IMR-90 (cell line): ENCODE measurements at regions not wholly inside any gene's neighbourhood (a gene's known extent, or its start where the extent isn't known, plus 50 kb on each side); places are given as distances from the start of the nearest gene placed in this dataset.

Experiments
- ATAC-seq: fragments of 200-7000 bp; cut with Tn5 transposase; 2 replicates; pipeline ENCODE4 v1.9.1; 2020; ENCODE audit warnings: low read depth, mild to moderate bottlenecking, moderate library complexity
- BruUV-seq: library from RNA; stranded (reverse); fragments of 400-500 nt; replicated peaks from 2 replicates; lab custom pipeline; 2021; lab: Mats Ljungman, UMichigan
- CTCF ChIA-PET: fragments of 300-600 bp; formaldehyde crosslinking; extraction: SDS; loops from one replicate; lab custom pipeline; 2021; ENCODE audit warnings: antibody characterized with exemption; lab: Yijun Ruan, JAX
- POLR2A ChIA-PET: fragments of 300-600 bp; sonication (Branson Sonifier 250); formaldehyde crosslinking; loops from one replicate; lab custom pipeline; 2022; ENCODE audit warnings: antibody characterized with exemption; ENCODE audit not compliant: unreplicated experiment; lab: Charles Lee
- DNase-seq: peaks from one replicate; pipeline ENCODE4 v3.0.0; 2013
- H2AFZ ChIP-seq: replicated peaks from 2 replicates; pipeline ENCODE3; 2013; ENCODE audit warnings: low read length, mild to moderate bottlenecking; ENCODE audit not compliant: poor library complexity
- H2AK5ac ChIP-seq: 2 replicates; pipeline ENCODE4 v1.6.1; 2013; ENCODE audit warnings: low read depth, low read length, inconsistent platforms
- H2AK9ac ChIP-seq: replicated peaks from 2 replicates; pipeline ENCODE3; 2013; ENCODE audit warnings: mild to moderate bottlenecking, low read depth, low read length, moderate library complexity; ENCODE audit not compliant: poor library complexity
- H2BK120ac ChIP-seq: 2 replicates; pipeline ENCODE4 v1.6.1; 2013; ENCODE audit warnings: low read depth, low read length, inconsistent platforms
- H2BK15ac ChIP-seq: 3 replicates; pipeline ENCODE4 v1.6.1; 2013; ENCODE audit warnings: low read depth, low read length, inconsistent platforms
- H2BK20ac ChIP-seq: 2 replicates; pipeline ENCODE4 v1.6.1; 2013; ENCODE audit warnings: low read depth, mild to moderate bottlenecking, inconsistent platforms, low read length, moderate library complexity
- H2BK5ac ChIP-seq: 2 replicates; pipeline ENCODE4 v1.6.1; 2013; ENCODE audit warnings: mild to moderate bottlenecking, low read depth, low read length, inconsistent platforms; ENCODE audit not compliant: poor library complexity, severe bottlenecking
- H3K14ac ChIP-seq: replicated peaks from 2 replicates; pipeline ENCODE4 v1.6.1; 2013; ENCODE audit warnings: low read depth, low read length, inconsistent platforms
- H3K18ac ChIP-seq: 2 replicates; pipeline ENCODE4 v1.6.1; 2013; ENCODE audit warnings: low read depth, low read length, control low read depth
- H3K23ac ChIP-seq: 2 replicates; pipeline ENCODE4 v1.6.1; 2013; ENCODE audit warnings: low read depth, low read length, inconsistent platforms
- H3K27ac ChIP-seq: 2 replicates; pipeline ENCODE4 v1.5.1; 2013; ENCODE audit warnings: mild to moderate bottlenecking, control low read depth, low read length; ENCODE audit not compliant: insufficient read depth
- H3K27me3 ChIP-seq: 2 replicates; pipeline ENCODE4 v1.6.1; 2013; ENCODE audit warnings: low read length; ENCODE audit not compliant: control insufficient read depth, insufficient read depth
- H3K36me3 ChIP-seq: 2 replicates; pipeline ENCODE4 v1.6.1; 2013; ENCODE audit warnings: low read length, mixed read lengths; ENCODE audit not compliant: control insufficient read depth, insufficient read depth
- H3K4ac ChIP-seq: 2 replicates; pipeline ENCODE4 v1.6.1; 2013; ENCODE audit warnings: low read depth, low read length, inconsistent platforms
- H3K4me1 ChIP-seq: 2 replicates; pipeline ENCODE4 v1.6.1; 2013; ENCODE audit warnings: low read length, mixed read lengths; ENCODE audit not compliant: control insufficient read depth, insufficient read depth
- H3K4me2 ChIP-seq: 2 replicates; pipeline ENCODE4 v1.6.1; 2013; ENCODE audit warnings: low read depth, mild to moderate bottlenecking, control low read depth, low read length, moderate library complexity
- H3K4me3 ChIP-seq: 2 replicates; pipeline ENCODE4 v1.5.1; 2013; ENCODE audit warnings: low read depth, mild to moderate bottlenecking, control low read depth, low read length, moderate library complexity; ENCODE audit not compliant: insufficient read depth
- H3K56ac ChIP-seq: 2 replicates; pipeline ENCODE4 v1.6.1; 2013; ENCODE audit warnings: low read length, inconsistent platforms; ENCODE audit not compliant: insufficient read depth; ENCODE audit errors: extremely low read depth
- H3K79me1 ChIP-seq, 2 experiments: 2 replicates each; pipeline ENCODE4 v1.6.1; 2013; ENCODE audit warnings: low read length in 2 of 2, inconsistent platforms in 1 of 2, low read depth in 1 of 2
- H3K9ac ChIP-seq: 2 replicates; pipeline ENCODE4 v1.6.1; 2013; ENCODE audit warnings: low read depth, low read length, control low read depth
- H3K9me1 ChIP-seq: 2 replicates; pipeline ENCODE4 v1.6.1; 2013; ENCODE audit warnings: low read length, inconsistent platforms; ENCODE audit not compliant: insufficient read depth
- H3K9me3 ChIP-seq: 2 replicates; pipeline ENCODE4 v1.6.1; 2013; ENCODE audit warnings: low read length; ENCODE audit not compliant: control insufficient read depth, insufficient read depth
- H4K20me1 ChIP-seq: 2 replicates; pipeline ENCODE4 v1.6.1; 2013; ENCODE audit warnings: low read length, inconsistent platforms; ENCODE audit not compliant: insufficient read depth
- H4K5ac ChIP-seq: 2 replicates; pipeline ENCODE4 v1.6.1; 2013; ENCODE audit warnings: mild to moderate bottlenecking, low read depth, low read length, control low read depth
- H4K8ac ChIP-seq, 2 experiments: 2 replicates each; pipeline ENCODE4 v1.6.1; 2013; ENCODE audit warnings: low read depth in 2 of 2, low read length in 2 of 2, control low read depth in 1 of 2, inconsistent platforms in 1 of 2
- H4K91ac ChIP-seq: 2 replicates; pipeline ENCODE4 v1.6.1; 2013; ENCODE audit warnings: low read depth, low read length, inconsistent platforms; ENCODE audit not compliant: insufficient read depth
- BHLHE40 ChIP-seq: fragments of 150-350 bp; IDR thresholded peaks from 2 replicates; pipeline ENCODE4 v1.6.1; 2016; ENCODE audit warnings: mild to moderate bottlenecking, low read depth, low read length
- CHD1 ChIP-seq: IDR thresholded peaks from 2 replicates; pipeline ENCODE4 v1.6.1; 2012; ENCODE audit warnings: low read depth, low read length, improper control_type of control experiment
- CTCF ChIP-seq: conservative IDR thresholded peaks from 2 replicates; pipeline ENCODE4 v1.5.1; 2012; ENCODE audit warnings: mild to moderate bottlenecking, low read depth, low read length, improper control_type of control experiment
- ELK1 ChIP-seq: fragments of 150-350 bp; IDR thresholded peaks from 2 replicates; pipeline ENCODE4 v1.6.1; 2016; ENCODE audit warnings: low read depth, mild to moderate bottlenecking, low read length, moderate library complexity, borderline replicate concordance
- MAZ ChIP-seq: IDR thresholded peaks from 2 replicates; pipeline ENCODE4 v1.6.1; 2012; ENCODE audit warnings: low read depth, mild to moderate bottlenecking, low read length, improper control_type of control experiment, moderate library complexity, borderline replicate concordance
- MXI1 ChIP-seq: IDR thresholded peaks from 2 replicates; pipeline ENCODE4 v1.6.1; 2012; ENCODE audit warnings: low read depth, mild to moderate bottlenecking, low read length, moderate library complexity, borderline replicate concordance
- RFX5 ChIP-seq: IDR thresholded peaks from 2 replicates; pipeline ENCODE4 v1.8.0; 2012; ENCODE audit warnings: low read depth, mild to moderate bottlenecking, low read length, moderate library complexity
- SMC3 ChIP-seq: fragments of 150-350 bp; IDR thresholded peaks from 2 replicates; pipeline ENCODE4 v1.6.1; 2016; ENCODE audit warnings: low read depth, mild to moderate bottlenecking, antibody characterized with exemption, low read length, moderate library complexity
- USF2 ChIP-seq: fragments of 150-350 bp; IDR thresholded peaks from 2 replicates; pipeline ENCODE4 v1.6.1; 2017; ENCODE audit warnings: mild to moderate bottlenecking, antibody characterized with exemption, low read length, low read depth
- WGBS, 2 experiments: methylation state at CpG; one replicate each; pipeline versions ENCODE4 v1.1.5 to v1.1.7; 2013; ENCODE audit warnings: missing lambda C conversion rate in 2 of 2; ENCODE audit not compliant: insufficient read length in 1 of 2; ENCODE audit errors: extremely low coverage in 2 of 2; 5-methylcytosine and 5-hydroxymethylcytosine counted together
- dilution Hi-C: fragments of 300-500 bp; cut with HindIII; formaldehyde crosslinking; loops from one replicate; pipeline ENCODE4 v1.14.3; 2018; ENCODE audit warnings: low sequenced_read_pairs; ENCODE audit not compliant: unreplicated experiment
- in situ Hi-C: fragments of 300-500 bp; cut with MboI; formaldehyde crosslinking; loops from 3 replicates; pipeline ENCODE4 v1.14.3; 2019; ENCODE audit warnings: low sequenced_read_pairs, inconsistent platforms, mixed read lengths
- intact Hi-C: fragments of 100-400 bp; cut with micrococcal nuclease; formaldehyde crosslinking; loops from 2 replicates; pipeline ENCODE4 v1.10.0; 2022

- H3K18ac ChIP-seq, result no peak overlapping the region
- H3K56ac ChIP-seq, result no peak overlapping the region
- intact Hi-C loops (no loop called here), dilution Hi-C loops (no loop called here), in situ Hi-C loops (no loop called here)
- TF ChIP-seq BHLHE40 (no peak), CHD1 (no peak), SMC3 (no peak), RFX5 (no peak), USF2 (no peak), MXI1 (no peak), MAZ (no peak), ELK1 (no peak), CTCF (no peak)
- no peak for DNase-seq
- CTCF ChIA-PET, result no interaction called here
- no peaks in the 10 kb centered on the region for H3K9me1 ChIP-seq
- POLR2A ChIA-PET, result no interaction called here
- no peak overlapping the region for H2BK120ac ChIP-seq
- BruUV-seq, result no TSS peak
- no peak overlapping the region for H4K91ac ChIP-seq
- no peaks in the 10 kb centered on the region for H4K20me1 ChIP-seq
- no peak overlapping the region for H3K14ac ChIP-seq
- WGBS, 2 experiments, result 77% methylated on average over 15 of the region's 24 CpGs; no CpG with 5 or more reads in 1 of the 2 experiments
- no peak overlapping the region for H3K4me2 ChIP-seq
- H3K4me3 ChIP-seq, result no peak overlapping the region
- H3K9ac ChIP-seq, result no peak overlapping the region
- no peak overlapping the region for H3K4ac ChIP-seq
- H3K36me3 ChIP-seq, result no peaks in the 10 kb centered on the region
- no peak overlapping the region for H4K5ac ChIP-seq
- H3K79me1 ChIP-seq, result no peaks in the 10 kb centered on the region
- H2BK5ac ChIP-seq, result no peak overlapping the region
- no peak overlapping the region for H2AK5ac ChIP-seq
- no peaks in the 10 kb centered on the region for H3K27me3 ChIP-seq
- H2BK15ac ChIP-seq, result no peak overlapping the region
- H2AK9ac ChIP-seq, result no peak overlapping the region
- no peak overlapping the region for H2BK20ac ChIP-seq
- no peak for ATAC-seq
- no peak overlapping the region for H4K8ac ChIP-seq
- no peak overlapping the region for H2AFZ ChIP-seq
- peaks cover 10% of the 10 kb centered on the region for H3K9me3 ChIP-seq
- H3K23ac ChIP-seq, result no peak overlapping the region
- no peaks in the 10 kb centered on the region for H3K4me1 ChIP-seq
- no peak overlapping the region for H3K27ac ChIP-seq
Observed at GRCh38 chr3:83216919-83217594, 1455.6 kb upstream of the GBE1 start.
